PC-3 (cell line): ENCODE measurements at regions not wholly inside any gene's neighbourhood (a gene's known extent, or its start where the extent isn't known, plus 50 kb on each side); places are given as distances from the start of the nearest gene placed in this dataset.

Experiments used
- CTCF ChIP-seq: fragments of 300-600 bp; sonication (generic); conservative IDR thresholded peaks from 2 replicates; pipeline ENCODE4 v1.5.1; 2017; ENCODE audit warnings: antibody characterized with exemption, low read depth, mild to moderate bottlenecking, low read length
- EZH2 ChIP-seq: fragments of 300-600 bp; sonication (generic); IDR thresholded peaks from one replicate; pipeline ENCODE4 v1.6.1; 2017; ENCODE audit warnings: antibody characterized with exemption, mild to moderate bottlenecking, low read length; ENCODE audit not compliant: unreplicated experiment

- TF ChIP-seq CTCF = no peak
- no peak for TF ChIP-seq EZH2
Observed at GRCh38 chr5:155983954-155984353, 343.0 kb upstream of the SGCD start.
